GM23338 (cell line): ENCODE measurements at regions not wholly inside any gene's neighbourhood (a gene's known extent, or its start where the extent isn't known, plus 50 kb on each side); places are given as distances from the start of the nearest gene placed in this dataset.

Experiments used
- ATAC-seq: fragments of 200-7000 bp; cut with Tn5 transposase; 3 replicates; pipeline ENCODE4 v1.9.1; 2020
- DNase-seq: peaks from one replicate; pipeline ENCODE4 v3.0.0-alpha.2; 2015; ENCODE audit warnings: low spot score
- H2AFZ ChIP-seq: fragments of 200-600 bp; sonication (generic); 2 replicates; pipeline ENCODE4 v1.8.0; 2016; ENCODE audit warnings: antibody characterized with exemption, mild to moderate bottlenecking, moderate library complexity
- H3F3A ChIP-seq: fragments of 200-600 bp; sonication (generic); replicated peaks from 2 replicates; pipeline ENCODE4 v1.8.0; 2017; ENCODE audit warnings: antibody characterized with exemption, mixed run types, low read depth
- H3K27ac ChIP-seq: fragments of 200-600 bp; sonication (generic); 2 replicates; pipeline ENCODE4 v1.6.1; 2016; ENCODE audit warnings: low read depth
- H3K27me3 ChIP-seq: fragments of 200-600 bp; sonication (generic); 2 replicates; pipeline ENCODE4 v1.8.0; 2016; ENCODE audit warnings: mild to moderate bottlenecking, mixed run types, moderate library complexity; ENCODE audit not compliant: insufficient read depth
- H3K36me3 ChIP-seq: fragments of 200-600 bp; sonication (generic); 2 replicates; pipeline ENCODE4 v1.8.0; 2016; ENCODE audit warnings: mild to moderate bottlenecking; ENCODE audit not compliant: insufficient read depth
- H3K4me1 ChIP-seq: fragments of 200-600 bp; sonication (generic); 2 replicates; pipeline ENCODE4 v1.8.0; 2016; ENCODE audit warnings: mild to moderate bottlenecking, moderate library complexity; ENCODE audit not compliant: insufficient read depth
- H3K4me2 ChIP-seq: fragments of 200-600 bp; sonication (generic); 2 replicates; pipeline ENCODE4 v1.7.1; 2017; ENCODE audit warnings: mixed run types
- H3K4me3 ChIP-seq: fragments of 200-600 bp; sonication (generic); 2 replicates; pipeline ENCODE4 v1.6.1; 2016; ENCODE audit warnings: mixed run types
- H3K79me2 ChIP-seq: fragments of 200-600 bp; sonication (generic); replicated peaks from 2 replicates; pipeline ENCODE4 v1.8.0; 2017; ENCODE audit warnings: mild to moderate bottlenecking; ENCODE audit not compliant: insufficient read depth
- H3K9me2 ChIP-seq: fragments of 200-600 bp; sonication (generic); 2 replicates; pipeline ENCODE4 v1.8.0; 2017; ENCODE audit not compliant: insufficient read depth
- H4K20me1 ChIP-seq: fragments of 200-600 bp; sonication (generic); replicated peaks from 2 replicates; pipeline ENCODE4 v1.8.0; 2017; ENCODE audit warnings: mild to moderate bottlenecking; ENCODE audit not compliant: insufficient read depth
- H3K27ac Mint-ChIP-seq: 2 replicates; pipeline ENCODE4 v1.8.0; 2020; ENCODE audit warnings: inconsistent platforms, mild to moderate bottlenecking, moderate library complexity, mixed read lengths
- H3K27me3 Mint-ChIP-seq: 3 replicates; pipeline ENCODE4 v1.8.0; 2022; ENCODE audit warnings: low read depth, mild to moderate bottlenecking, moderate library complexity, mixed read lengths, inconsistent platforms; ENCODE audit not compliant: insufficient read depth, poor library complexity
- H3K36me3 Mint-ChIP-seq: 3 replicates; pipeline ENCODE4 v1.8.0; 2021; ENCODE audit warnings: low read depth, mild to moderate bottlenecking, inconsistent platforms, moderate library complexity, mixed read lengths
- H3K4me1 Mint-ChIP-seq: 3 replicates; pipeline ENCODE4 v1.8.0; 2020; ENCODE audit warnings: mild to moderate bottlenecking, inconsistent platforms, mixed read lengths
- H3K4me3 Mint-ChIP-seq: 3 replicates; pipeline ENCODE4 v1.8.0; 2021; ENCODE audit warnings: moderate library complexity, mild to moderate bottlenecking, inconsistent platforms, mixed read lengths
- H3K9me3 Mint-ChIP-seq: 3 replicates; pipeline ENCODE4 v1.8.0; 2020; ENCODE audit warnings: moderate library complexity, mild to moderate bottlenecking, inconsistent platforms, mixed read lengths
- CREB1 ChIP-seq: fragments of 250-450 bp; sonication (Bioruptor Pico); IDR thresholded peaks from 2 replicates; pipeline ENCODE4 v1.5.0; 2020; ENCODE audit warnings: low read depth, mild to moderate bottlenecking, moderate library complexity
- CTCF ChIP-seq, 2 experiments: fragments of 200-600 bp in 1 of 2; sonication (generic) in 1 of 2; conservative IDR thresholded peaks; 2 replicates each; pipeline versions ENCODE4 v1.5.1 to v1.6.1; 2016 to 2017; ENCODE audit warnings: antibody characterized with exemption in 2 of 2, low read depth in 2 of 2, mild to moderate bottlenecking in 2 of 2, moderate library complexity in 1 of 2
- ETS1 ChIP-seq: IDR thresholded peaks from 2 replicates; pipeline ENCODE4 v1.6.1; 2016; ENCODE audit warnings: antibody characterized with exemption
- EZH2 ChIP-seq: fragments of 200-600 bp; sonication (generic); IDR thresholded peaks from one replicate; pipeline ENCODE4 v1.8.0; 2017; ENCODE audit warnings: antibody characterized with exemption, mild to moderate bottlenecking, low read depth; ENCODE audit not compliant: unreplicated experiment
- EZH2phosphoT487 ChIP-seq: fragments of 200-600 bp; sonication (generic); IDR thresholded peaks from one replicate; pipeline ENCODE4 v1.8.1; 2018; ENCODE audit warnings: antibody characterized with exemption; ENCODE audit not compliant: unreplicated experiment
- JUNB ChIP-seq: IDR thresholded peaks from one replicate; pipeline ENCODE4 v1.6.1; 2016; ENCODE audit warnings: antibody characterized with exemption; ENCODE audit not compliant: unreplicated experiment
- NANOG ChIP-seq: IDR thresholded peaks from 2 replicates; pipeline ENCODE4 v1.6.1; 2016; ENCODE audit warnings: antibody characterized with exemption, borderline replicate concordance
- POLR2AphosphoS5 ChIP-seq: IDR thresholded peaks from 2 replicates; pipeline ENCODE4 v1.6.1; 2016; ENCODE audit warnings: antibody characterized with exemption, low read depth
- REST ChIP-seq: IDR thresholded peaks from one replicate; pipeline ENCODE4 v1.6.1; 2018; ENCODE audit warnings: antibody characterized with exemption; ENCODE audit not compliant: unreplicated experiment
- STAT1 ChIP-seq: IDR thresholded peaks from one replicate; pipeline ENCODE4 v1.6.1; 2016; ENCODE audit warnings: antibody characterized with exemption; ENCODE audit not compliant: unreplicated experiment
- ZNF114 ChIP-seq: fragments of 250-450 bp; sonication (Bioruptor Pico); IDR thresholded peaks from 2 replicates; pipeline ENCODE4 v1.5.0; 2020; ENCODE audit warnings: mild to moderate bottlenecking, moderate library complexity
- ZNF331 ChIP-seq: fragments of 250-450 bp; sonication (Bioruptor Pico); IDR thresholded peaks from 2 replicates; pipeline ENCODE4 v1.5.0; 2020; ENCODE audit warnings: low read depth, mild to moderate bottlenecking, moderate library complexity
- ZNF462 ChIP-seq: fragments of 250-450 bp; sonication (Bioruptor Pico); IDR thresholded peaks from 2 replicates; pipeline ENCODE4 v1.5.0; 2020; ENCODE audit warnings: mild to moderate bottlenecking, moderate library complexity

GRCh38 chr12:24739106-24739779 is 209.7 kb downstream of the BCAT1 start:
- no peak overlapping the region for H3K27ac Mint-ChIP-seq
- H3K9me3 Mint-ChIP-seq, result no peaks in the 10 kb centered on the region
- H3K9me2 ChIP-seq, result peaks cover 4% of the 10 kb centered on the region; the same call in 1 of the 2 replicates
- H2AFZ ChIP-seq, result no peak overlapping the region
- no peaks in the 10 kb centered on the region for H3K27me3 ChIP-seq
- H3K36me3 Mint-ChIP-seq, result no peaks in the 10 kb centered on the region
- no peaks in the 10 kb centered on the region for H4K20me1 ChIP-seq
- no peaks in the 10 kb centered on the region for H3K36me3 ChIP-seq
- H3K4me2 ChIP-seq, result no peak overlapping the region
- no peak overlapping the region for H3K27ac ChIP-seq
- DNase-seq, result no peak
- H3K4me3 ChIP-seq, result no peak overlapping the region
- no peaks in the 10 kb centered on the region for H3F3A ChIP-seq
- ATAC-seq, result no peak
- peaks cover 4% of the 10 kb centered on the region; the same call in 1 of the 2 replicates for H3K4me1 ChIP-seq
- no peak overlapping the region for H3K4me3 Mint-ChIP-seq
- TF ChIP-seq EZH2, result no peak
- no peak for TF ChIP-seq JUNB
- TF ChIP-seq ZNF114 (CRISPR knock-in tag), result no peak
- no peak for TF ChIP-seq CREB1 (CRISPR knock-in tag)
- no peak for TF ChIP-seq ETS1
- no peak for TF ChIP-seq STAT1
- no peak for TF ChIP-seq EZH2phosphoT487
- TF ChIP-seq ZNF462, result no peak
- TF ChIP-seq NANOG, result no peak
- no peak for TF ChIP-seq REST
- TF ChIP-seq POLR2AphosphoS5, result no peak
- TF ChIP-seq ZNF331, result no peak
- TF ChIP-seq CTCF (conservative IDR thresholded peaks at IDR 0.05; ENCODE audit: low read depth in 2 of 2), result no peak
- peaks cover 21% of the 10 kb centered on the region; the same call in 2 of the 3 replicates for H3K4me1 Mint-ChIP-seq
- H3K79me2 ChIP-seq, result no peaks in the 10 kb centered on the region
- peaks cover 3% of the 10 kb centered on the region for H3K27me3 Mint-ChIP-seq
